GM12874 (cell line): ENCODE measurements at regions not wholly inside any gene's neighbourhood (a gene's known extent, or its start where the extent isn't known, plus 50 kb on each side); places are given as distances from the start of the nearest gene placed in this dataset.

Source experiments
- TF ChIP-seq, protein P1 (sequence below): IDR thresholded peaks from 2 replicates; pipeline ENCODE4 v1.5.1; 2011; ENCODE audit warnings: low read depth, mild to moderate bottlenecking, control low read depth, low read length, moderate library complexity; ENCODE audit not compliant: insufficient read depth

- TF ChIP-seq, protein P1, sequence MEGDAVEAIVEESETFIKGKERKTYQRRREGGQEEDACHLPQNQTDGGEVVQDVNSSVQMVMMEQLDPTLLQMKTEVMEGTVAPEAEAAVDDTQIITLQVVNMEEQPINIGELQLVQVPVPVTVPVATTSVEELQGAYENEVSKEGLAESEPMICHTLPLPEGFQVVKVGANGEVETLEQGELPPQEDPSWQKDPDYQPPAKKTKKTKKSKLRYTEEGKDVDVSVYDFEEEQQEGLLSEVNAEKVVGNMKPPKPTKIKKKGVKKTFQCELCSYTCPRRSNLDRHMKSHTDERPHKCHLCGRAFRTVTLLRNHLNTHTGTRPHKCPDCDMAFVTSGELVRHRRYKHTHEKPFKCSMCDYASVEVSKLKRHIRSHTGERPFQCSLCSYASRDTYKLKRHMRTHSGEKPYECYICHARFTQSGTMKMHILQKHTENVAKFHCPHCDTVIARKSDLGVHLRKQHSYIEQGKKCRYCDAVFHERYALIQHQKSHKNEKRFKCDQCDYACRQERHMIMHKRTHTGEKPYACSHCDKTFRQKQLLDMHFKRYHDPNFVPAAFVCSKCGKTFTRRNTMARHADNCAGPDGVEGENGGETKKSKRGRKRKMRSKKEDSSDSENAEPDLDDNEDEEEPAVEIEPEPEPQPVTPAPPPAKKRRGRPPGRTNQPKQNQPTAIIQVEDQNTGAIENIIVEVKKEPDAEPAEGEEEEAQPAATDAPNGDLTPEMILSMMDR = no peak
These were observed 332.3 kb upstream of the MARCKS start for GRCh38 chr6:113524826-113525225.

- TF ChIP-seq, protein P1 = no peak
These were observed 330.6 kb upstream of the MARCKS start for GRCh38 chr6:113526553-113526952.

- TF ChIP-seq, protein P1 = no peak
These were observed 330.1 kb upstream of the MARCKS start for GRCh38 chr6:113526995-113527394.

- TF ChIP-seq, protein P1 = no peak
These were observed 329.0 kb upstream of the MARCKS start for GRCh38 chr6:113528111-113528510.

GRCh38 chr6:113529196-113529595 lies 327.9 kb upstream of the MARCKS start:
- TF ChIP-seq, protein P1 = no peak

GRCh38 chr6:113529879-113530278 lies 327.3 kb upstream of the MARCKS start:
- TF ChIP-seq, protein P1 = no peak

GRCh38 chr6:113530769-113531168 lies 326.4 kb upstream of the MARCKS start:
- TF ChIP-seq, protein P1 = no peak

GRCh38 chr6:113539202-113539601 lies 317.9 kb upstream of the MARCKS start:
- TF ChIP-seq, protein P1 = no peak
